H1 (cell line): ENCODE measurements at regions not wholly inside any gene's neighbourhood (a gene's known extent, or its start where the extent isn't known, plus 50 kb on each side); places are given as distances from the start of the nearest gene placed in this dataset.

ENCODE experiments used
- ATF2 ChIP-seq: IDR thresholded peaks from 2 replicates; pipeline ENCODE4 v1.6.1; 2012; ENCODE audit warnings: low read length, inconsistent platforms
- CHD1 ChIP-seq: IDR thresholded peaks from 2 replicates; pipeline ENCODE4 v1.6.1; 2012; ENCODE audit warnings: low read depth, low read length, improper control_type of control experiment
- JUN ChIP-seq: IDR thresholded peaks from 2 replicates; pipeline ENCODE4 v1.6.1; 2011; ENCODE audit warnings: low read depth, mild to moderate bottlenecking, improper control_type of control experiment, low read length
- TEAD4 ChIP-seq: IDR thresholded peaks from 2 replicates; pipeline ENCODE4 v1.6.1; 2012; ENCODE audit warnings: low read depth, low read length, inconsistent platforms, mixed read lengths

- TF ChIP-seq TEAD4 (no peak), CHD1 (no peak), ATF2 (no peak), JUN (no peak)
These were observed 237.6 kb upstream of the NDN start (continued) for GRCh38 chr15:23924686-23925085.
